ENCODE measurements at regions not wholly inside any gene's neighbourhood (a gene's known extent, or its start where the extent isn't known, plus 50 kb on each side); places are given as distances from the start of the nearest gene placed in this dataset.

GRCh38 chr20:12702312-12702711 lies 306.5 kb upstream of the SPTLC3 start:
- Histone ChIP-seq H3K27me3 (replicated peaks) (no peaks in the 10 kb centered on the region), H3K36me3 (replicated peaks) (no peaks in the 10 kb centered on the region), H3K27ac (no peak overlapping the region), H3K4me3 (ENCODE audit: low read depth, low read length) (no peak overlapping the region)
- TF ChIP-seq CTCF (IDR thresholded peaks at IDR 0.05; ENCODE audit: low read depth, low read length, missing control alignments): no peak
- DNase-seq: no peak
- in situ Hi-C loops (cut with HindIII; ENCODE audit: low pct_ligation_motif_present, low sequenced_read_pairs): no loop called here

- TF ChIP-seq CTCF (IDR thresholded peaks at IDR 0.05; ENCODE audit: low read depth, low read length, missing control alignments): no peak
- Histone ChIP-seq H3K27me3 (replicated peaks) (no peaks in the 10 kb centered on the region), H3K36me3 (replicated peaks) (no peaks in the 10 kb centered on the region), H3K4me3 (ENCODE audit: low read depth, low read length) (no peak overlapping the region), H3K27ac (no peak overlapping the region)
- in situ Hi-C loops (cut with HindIII; ENCODE audit: low pct_ligation_motif_present, low sequenced_read_pairs): no loop called here
- no peak for DNase-seq
These were observed 293.4 kb upstream of the SPTLC3 start for GRCh38 chr20:12715371-12715770.

- no peak for DNase-seq
- H3K4me3 ChIP-seq (ENCODE audit: low read depth, low read length): no peak overlapping the region
- no peak for TF ChIP-seq CTCF (IDR thresholded peaks at IDR 0.05; ENCODE audit: low read depth, low read length, missing control alignments)
- in situ Hi-C loops (cut with HindIII; ENCODE audit: low pct_ligation_motif_present, low sequenced_read_pairs): no loop called here
- no peak overlapping the region for H3K27ac ChIP-seq
- H3K27me3 ChIP-seq (replicated peaks): no peaks in the 10 kb centered on the region
- H3K36me3 ChIP-seq (replicated peaks): no peaks in the 10 kb centered on the region
These were observed 292.6 kb upstream of the SPTLC3 start for GRCh38 chr20:12715991-12716680.

GRCh38 chr20:12717061-12717460 lies 291.7 kb upstream of the SPTLC3 start:
- H3K4me3 ChIP-seq (ENCODE audit: low read depth, low read length): no peak overlapping the region
- no peaks in the 10 kb centered on the region for H3K27me3 ChIP-seq (replicated peaks)
- no peaks in the 10 kb centered on the region for H3K36me3 ChIP-seq (replicated peaks)
- no peak overlapping the region for H3K27ac ChIP-seq
- no peak for DNase-seq
- no peak for TF ChIP-seq CTCF (IDR thresholded peaks at IDR 0.05; ENCODE audit: low read depth, low read length, missing control alignments)
- in situ Hi-C loops (cut with HindIII; ENCODE audit: low pct_ligation_motif_present, low sequenced_read_pairs): no loop called here

- H3K27ac ChIP-seq: no peak overlapping the region
- no peaks in the 10 kb centered on the region for H3K36me3 ChIP-seq (replicated peaks)
- no peak for DNase-seq
- TF ChIP-seq CTCF (IDR thresholded peaks at IDR 0.05; ENCODE audit: low read depth, low read length, missing control alignments): no peak
- in situ Hi-C loops (cut with HindIII; ENCODE audit: low pct_ligation_motif_present, low sequenced_read_pairs): no loop called here
- no peaks in the 10 kb centered on the region for H3K27me3 ChIP-seq (replicated peaks)
- no peak overlapping the region for H3K4me3 ChIP-seq (ENCODE audit: low read depth, low read length)
These were observed 290.2 kb upstream of the SPTLC3 start for GRCh38 chr20:12718619-12719018.

- in situ Hi-C loops (cut with HindIII; ENCODE audit: low pct_ligation_motif_present, low sequenced_read_pairs): no loop called here
- no peak for TF ChIP-seq CTCF (IDR thresholded peaks at IDR 0.05; ENCODE audit: low read depth, low read length, missing control alignments)
- H3K27ac ChIP-seq: no peak overlapping the region
- H3K4me3 ChIP-seq (ENCODE audit: low read depth, low read length): no peak overlapping the region
- DNase-seq: no peak
- no peaks in the 10 kb centered on the region for H3K27me3 ChIP-seq (replicated peaks)
- no peaks in the 10 kb centered on the region for H3K36me3 ChIP-seq (replicated peaks)
These were observed 287.1 kb upstream of the SPTLC3 start for GRCh38 chr20:12721636-12722035.

All from brain microvascular endothelial cell (primary cell).